ENCODE measurements at regions not wholly inside any gene's neighbourhood (a gene's known extent, or its start where the extent isn't known, plus 50 kb on each side); places are given as distances from the start of the nearest gene placed in this dataset.

DNA sequence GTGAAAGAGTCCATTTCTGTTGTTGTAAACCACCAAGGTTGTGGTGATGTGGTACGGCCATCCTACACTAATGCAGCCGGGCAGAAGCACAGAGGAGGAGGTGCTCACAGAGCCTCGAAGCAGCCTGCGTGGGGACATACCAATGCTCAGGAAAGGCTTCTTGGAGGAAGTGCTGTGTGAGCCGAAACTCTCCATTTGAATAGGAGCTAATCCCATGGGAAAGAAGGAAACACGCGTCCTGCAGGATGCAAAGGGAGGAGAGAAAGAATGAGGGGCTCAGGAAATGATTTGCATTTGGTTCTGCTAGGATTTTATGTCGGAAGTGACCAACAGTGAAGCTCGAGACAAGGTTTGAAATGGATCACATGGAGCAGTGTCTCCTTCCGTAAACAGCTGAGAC lies 477.9 kb upstream of the ANKRD30A start:
- no peak for DNase-seq (ENCODE audit: low spot score in 2 of 2)
- WGBS, 2 donors = 68 to 79% methylated on average over 10 of the region's 10 CpGs
- TF ChIP-seq, protein P1, sequence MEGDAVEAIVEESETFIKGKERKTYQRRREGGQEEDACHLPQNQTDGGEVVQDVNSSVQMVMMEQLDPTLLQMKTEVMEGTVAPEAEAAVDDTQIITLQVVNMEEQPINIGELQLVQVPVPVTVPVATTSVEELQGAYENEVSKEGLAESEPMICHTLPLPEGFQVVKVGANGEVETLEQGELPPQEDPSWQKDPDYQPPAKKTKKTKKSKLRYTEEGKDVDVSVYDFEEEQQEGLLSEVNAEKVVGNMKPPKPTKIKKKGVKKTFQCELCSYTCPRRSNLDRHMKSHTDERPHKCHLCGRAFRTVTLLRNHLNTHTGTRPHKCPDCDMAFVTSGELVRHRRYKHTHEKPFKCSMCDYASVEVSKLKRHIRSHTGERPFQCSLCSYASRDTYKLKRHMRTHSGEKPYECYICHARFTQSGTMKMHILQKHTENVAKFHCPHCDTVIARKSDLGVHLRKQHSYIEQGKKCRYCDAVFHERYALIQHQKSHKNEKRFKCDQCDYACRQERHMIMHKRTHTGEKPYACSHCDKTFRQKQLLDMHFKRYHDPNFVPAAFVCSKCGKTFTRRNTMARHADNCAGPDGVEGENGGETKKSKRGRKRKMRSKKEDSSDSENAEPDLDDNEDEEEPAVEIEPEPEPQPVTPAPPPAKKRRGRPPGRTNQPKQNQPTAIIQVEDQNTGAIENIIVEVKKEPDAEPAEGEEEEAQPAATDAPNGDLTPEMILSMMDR (IDR thresholded peaks at IDR 0.05) = no peak
- no peak for TF ChIP-seq POLR2A (IDR thresholded peaks at IDR 0.05)
- no peak overlapping the region for H3K4me3 ChIP-seq (ENCODE audit: low read depth, poor library complexity, severe bottlenecking)
- intact Hi-C loops (cut with DNase I; ENCODE audit: low total_unique reads) = no loop called here

DNA sequence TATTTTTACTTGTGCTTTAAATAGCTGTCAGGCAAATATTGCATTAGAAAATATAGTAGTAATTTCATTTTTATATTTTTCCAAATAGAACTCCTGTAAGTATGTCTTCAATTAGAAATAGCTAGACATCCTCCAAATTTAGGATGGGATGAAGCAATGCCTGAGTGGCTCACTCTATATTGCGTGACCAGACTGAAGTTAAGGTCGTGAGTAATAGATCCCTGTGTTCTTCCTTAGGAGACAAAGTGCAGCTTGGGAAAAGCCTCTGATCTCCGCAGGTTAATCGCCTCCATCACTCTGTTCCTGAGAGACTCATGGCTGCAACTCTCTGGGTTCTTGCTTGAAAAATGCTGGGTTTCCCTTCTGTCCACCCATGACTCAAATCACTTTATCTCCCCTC lies 484.8 kb upstream of the ANKRD30A start:
- H3K4me3 ChIP-seq (ENCODE audit: low read depth, poor library complexity, severe bottlenecking) = no peak overlapping the region
- DNase-seq (ENCODE audit: low spot score in 2 of 2) = no peak
- TF ChIP-seq, protein P1 (IDR thresholded peaks at IDR 0.05) = no peak
- no peak for TF ChIP-seq POLR2A (IDR thresholded peaks at IDR 0.05)
- intact Hi-C loops (cut with DNase I; ENCODE audit: low total_unique reads) = no loop called here
- WGBS, 2 donors = 85% methylated on average over 4 of the region's 4 CpGs

DNA sequence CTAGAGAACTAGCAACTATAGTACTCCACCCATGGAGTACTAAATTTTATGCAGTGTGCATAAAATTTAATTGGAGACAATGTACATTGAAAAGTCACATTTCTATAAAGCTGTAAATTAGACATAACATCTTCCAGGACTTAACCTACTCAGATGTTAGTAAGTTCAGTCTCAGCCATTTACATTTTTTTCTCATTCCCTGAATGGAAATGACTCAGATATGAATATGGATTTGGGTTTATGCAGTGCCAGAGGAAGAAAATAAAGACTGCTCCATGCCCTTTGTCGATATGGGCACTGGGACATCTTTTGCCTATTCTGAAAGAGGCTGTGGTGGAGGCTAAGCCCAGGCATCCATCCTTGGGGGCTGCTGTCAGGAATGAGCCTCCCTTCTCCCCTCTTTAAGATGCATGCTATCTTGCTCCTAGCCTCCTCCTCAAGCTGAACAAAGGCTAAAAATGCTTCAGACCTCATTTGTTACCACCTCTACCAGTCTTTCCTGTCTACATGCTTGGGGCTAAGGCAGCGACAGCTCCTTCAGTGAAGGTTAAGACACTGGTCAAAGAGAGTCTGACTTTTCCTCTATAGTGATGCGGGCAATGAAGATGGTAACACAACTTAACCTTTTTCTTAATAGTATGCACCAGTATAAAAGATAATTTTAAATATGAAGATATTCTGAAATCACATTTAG lies 486.8 kb upstream of the ANKRD30A start:
- H3K4me3 ChIP-seq (ENCODE audit: low read depth, poor library complexity, severe bottlenecking) = no peak overlapping the region
- WGBS, 2 donors = 89 to 95% methylated on average over 3 of the region's 3 CpGs
- DNase-seq (ENCODE audit: low spot score in 2 of 2) = no peak
- TF ChIP-seq, protein P1 (IDR thresholded peaks at IDR 0.05) = no peak
- TF ChIP-seq POLR2A (IDR thresholded peaks at IDR 0.05) = no peak
- intact Hi-C loops (cut with DNase I; ENCODE audit: low total_unique reads) = no loop called here

DNA sequence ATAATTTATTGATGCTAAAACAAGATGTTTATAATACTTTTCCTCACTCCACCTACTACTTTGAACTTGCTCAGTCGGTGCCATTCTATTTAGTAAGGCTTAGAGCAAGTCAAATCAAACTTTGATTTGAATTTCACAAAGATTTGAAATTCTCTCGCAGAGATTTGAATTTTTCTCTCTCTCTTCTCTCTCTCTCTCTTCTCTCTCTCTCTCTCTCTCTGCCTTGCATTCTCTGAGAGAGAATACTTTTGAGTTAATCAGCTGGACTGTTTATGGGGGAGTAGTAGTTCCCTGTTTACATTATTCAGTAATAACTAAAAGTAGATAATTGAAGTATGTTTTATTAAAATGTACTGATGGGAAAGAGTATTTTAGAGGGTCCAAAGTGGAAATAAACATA lies 488.5 kb upstream of the ANKRD30A start:
- no peak overlapping the region for H3K4me3 ChIP-seq (ENCODE audit: low read depth, poor library complexity, severe bottlenecking)
- no peak for TF ChIP-seq POLR2A (IDR thresholded peaks at IDR 0.05)
- TF ChIP-seq, protein P1 (IDR thresholded peaks at IDR 0.05) = no peak
- intact Hi-C loops (cut with DNase I; ENCODE audit: low total_unique reads) = no loop called here
- no peak for DNase-seq (ENCODE audit: low spot score in 2 of 2)
- WGBS, 2 donors = 60 to 69% methylated on average over 2 of the region's 2 CpGs

DNA sequence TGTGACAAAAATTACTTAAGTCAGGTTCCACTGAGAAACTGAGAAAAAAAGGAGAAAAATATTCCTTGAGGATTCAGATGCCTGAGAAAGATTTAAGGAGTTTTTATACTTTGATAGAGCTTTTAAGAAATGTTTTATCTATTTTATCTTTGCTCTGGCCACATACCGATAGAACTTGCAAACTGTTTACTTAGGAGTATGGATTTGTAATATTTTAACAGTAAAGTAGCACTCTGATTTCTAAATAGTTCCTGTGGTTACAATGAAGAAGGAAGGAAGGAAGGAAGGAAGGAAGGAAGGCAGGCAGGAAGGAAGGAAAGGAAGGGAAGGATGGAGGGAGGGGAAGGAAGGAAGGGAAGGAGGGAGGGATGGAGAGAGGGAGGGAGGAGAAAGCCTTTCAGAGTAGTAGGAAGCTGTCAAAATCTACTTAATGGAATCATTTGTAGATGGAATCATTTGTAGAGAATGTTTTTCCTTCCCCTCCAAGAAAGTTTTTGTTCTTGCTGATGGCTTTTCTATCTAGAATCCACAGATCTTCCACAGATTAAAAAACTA lies 489.0 kb upstream of the ANKRD30A start:
- TF ChIP-seq POLR2A (IDR thresholded peaks at IDR 0.05) = no peak
- DNase-seq (ENCODE audit: low spot score in 2 of 2) = no peak
- H3K4me3 ChIP-seq (ENCODE audit: low read depth, poor library complexity, severe bottlenecking) = no peak overlapping the region
- 71 to 76% methylated on average over 1 of the region's 1 CpG for WGBS, 2 donors
- intact Hi-C loops (cut with DNase I; ENCODE audit: low total_unique reads) = no loop called here

DNA sequence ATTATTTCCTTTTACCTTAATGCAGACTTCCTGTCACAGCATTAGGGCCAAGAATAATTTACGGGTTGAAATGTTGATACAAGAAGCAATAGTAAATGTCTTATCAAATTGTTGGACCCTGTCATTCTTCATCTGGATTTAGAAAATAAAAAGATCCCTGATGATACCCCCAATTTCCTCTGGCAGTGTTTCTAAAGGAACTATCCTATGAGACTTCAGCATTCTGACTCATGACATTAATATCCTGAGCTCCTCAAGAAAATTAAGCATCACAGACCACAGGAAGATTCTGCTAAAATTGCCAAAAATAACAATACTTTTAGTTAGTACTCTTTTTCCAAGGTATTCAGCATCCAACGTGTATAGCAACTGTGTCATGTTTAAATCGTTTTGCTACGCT lies 490.5 kb upstream of the ANKRD30A start:
- WGBS, 2 donors = 65 to 68% methylated on average over 4 of the region's 4 CpGs
- DNase-seq (ENCODE audit: low spot score in 2 of 2) = no peak
- H3K4me3 ChIP-seq (ENCODE audit: low read depth, poor library complexity, severe bottlenecking) = no peak overlapping the region
- intact Hi-C loops (cut with DNase I; ENCODE audit: low total_unique reads) = no loop called here
- TF ChIP-seq, protein P1 (IDR thresholded peaks at IDR 0.05) = no peak
- TF ChIP-seq POLR2A (IDR thresholded peaks at IDR 0.05) = no peak

All from lower leg skin (tissue), 4 donors.